ENCODE measurements at regions not wholly inside any gene's neighbourhood (a gene's known extent, or its start where the extent isn't known, plus 50 kb on each side); places are given as distances from the start of the nearest gene placed in this dataset.

DNA sequence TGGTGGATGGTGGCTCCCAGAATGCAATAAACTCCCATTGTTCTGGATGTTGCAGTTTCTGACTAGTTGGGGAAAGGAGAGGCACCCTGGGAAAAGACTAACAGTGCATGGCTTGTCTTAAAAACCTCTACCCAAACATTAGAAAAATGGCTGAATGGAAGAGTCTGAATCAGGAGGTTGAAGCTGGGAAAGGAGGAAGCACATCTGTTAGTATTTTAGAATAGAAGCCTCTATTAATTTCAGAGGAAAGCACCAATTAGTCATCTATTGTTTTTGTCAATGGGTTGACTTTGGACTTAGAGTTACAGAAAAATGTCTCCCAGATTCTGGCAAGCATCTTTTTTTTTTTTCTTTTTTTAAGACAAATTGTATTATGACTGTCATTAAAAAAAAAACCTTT, 56.1 kb upstream of the ELMO1 start:
- DNase-seq (ENCODE audit: low read depth) = no peak

DNA sequence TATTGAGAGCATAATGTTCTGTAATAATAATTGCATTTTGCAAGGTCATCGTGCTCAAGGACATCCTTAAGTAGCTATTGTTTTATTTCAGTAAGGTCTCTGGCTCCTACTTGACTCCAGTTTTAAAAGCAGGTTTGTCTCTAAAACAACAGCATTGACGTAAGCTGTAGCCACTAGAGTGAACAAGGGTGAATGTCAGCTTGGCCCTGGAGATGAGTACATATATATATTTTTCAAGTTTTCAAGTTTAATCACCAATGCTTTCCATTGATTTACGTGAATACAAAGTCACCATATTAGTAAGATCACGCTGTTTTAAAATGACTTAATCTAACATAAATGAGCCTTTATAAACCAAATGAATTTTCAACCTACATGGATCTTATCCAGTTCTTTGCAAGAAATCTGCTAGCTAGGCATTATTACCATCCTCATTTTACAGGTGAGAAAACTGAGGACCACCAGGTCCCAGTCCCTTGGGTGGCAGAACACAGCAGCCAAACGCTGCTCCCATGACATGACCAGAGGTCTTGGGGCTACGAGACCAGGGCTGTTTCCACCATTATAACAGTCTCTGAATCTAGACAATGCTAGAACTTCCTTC, 57.2 kb upstream of the ELMO1 start:
- no peak for DNase-seq (ENCODE audit: low read depth)

DNA sequence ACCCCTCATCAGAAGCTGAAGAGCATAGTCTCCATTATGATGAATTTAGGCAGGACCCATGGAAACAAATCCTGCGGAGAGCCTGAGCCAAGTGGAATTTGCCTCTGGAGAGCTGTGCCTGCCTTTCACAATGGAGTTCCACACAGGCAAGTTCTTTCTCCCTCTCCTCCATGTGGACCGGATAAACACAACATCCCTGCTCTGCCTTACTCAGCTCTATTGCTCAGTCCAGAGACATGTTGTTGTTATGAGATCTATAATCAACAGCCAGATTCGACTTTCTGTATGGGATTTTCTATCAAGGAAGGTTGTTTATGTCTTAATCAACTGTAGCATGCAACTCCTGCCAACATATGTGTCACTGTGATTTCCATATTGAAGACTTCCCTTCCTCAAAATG, 59.5 kb upstream of the ELMO1 start:
- no peak for DNase-seq (ENCODE audit: low read depth)

DNA sequence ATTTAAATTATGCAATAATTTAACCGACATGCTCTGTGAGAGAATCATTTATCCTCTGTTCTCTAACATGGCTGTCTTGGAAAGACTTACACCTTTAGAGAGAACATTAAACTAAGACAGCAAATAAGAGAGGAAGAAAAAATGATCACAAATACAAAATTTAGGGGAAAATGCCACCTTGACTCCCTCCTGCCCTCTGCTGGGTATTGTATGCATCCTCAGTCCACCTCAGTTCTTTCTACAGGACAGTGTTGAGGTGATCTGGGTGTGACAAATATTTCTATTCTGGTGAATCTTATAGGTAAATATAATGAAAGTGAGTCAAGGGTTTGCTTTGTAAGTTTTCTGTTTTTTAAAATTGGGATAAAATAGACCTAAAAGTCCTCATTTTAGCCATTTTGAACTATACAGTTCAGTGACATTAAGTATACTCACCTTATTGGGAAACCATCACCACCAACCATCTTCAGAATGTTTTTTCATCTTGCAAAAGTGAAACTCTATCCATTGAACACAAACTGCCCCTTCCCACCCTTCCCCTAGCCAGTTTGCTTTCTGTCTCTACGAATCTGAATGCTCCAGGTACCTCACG, 61.5 kb upstream of the ELMO1 start:
- DNase-seq (ENCODE audit: low read depth) = no peak

DNA sequence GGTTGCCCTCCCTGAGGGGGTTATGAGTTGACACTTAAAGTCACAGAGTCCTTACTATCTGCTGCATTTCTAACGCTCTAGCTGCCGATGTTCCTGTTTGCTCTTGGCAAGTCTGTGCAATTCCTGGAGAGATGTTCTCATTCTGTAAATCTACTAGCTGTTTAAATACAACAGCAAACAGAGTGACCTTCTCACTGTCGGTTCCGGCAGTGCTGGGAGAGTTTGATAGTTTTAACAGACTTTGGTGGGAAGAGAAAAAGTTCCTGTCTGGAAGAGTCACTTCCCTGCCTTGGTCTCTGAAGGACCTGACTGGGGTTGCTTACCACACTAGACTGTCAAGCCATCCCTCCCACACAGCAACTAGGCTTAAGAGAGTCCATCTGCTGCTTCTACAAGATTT, 63.3 kb upstream of the ELMO1 start:
- DNase-seq (ENCODE audit: low read depth) = no peak

DNA sequence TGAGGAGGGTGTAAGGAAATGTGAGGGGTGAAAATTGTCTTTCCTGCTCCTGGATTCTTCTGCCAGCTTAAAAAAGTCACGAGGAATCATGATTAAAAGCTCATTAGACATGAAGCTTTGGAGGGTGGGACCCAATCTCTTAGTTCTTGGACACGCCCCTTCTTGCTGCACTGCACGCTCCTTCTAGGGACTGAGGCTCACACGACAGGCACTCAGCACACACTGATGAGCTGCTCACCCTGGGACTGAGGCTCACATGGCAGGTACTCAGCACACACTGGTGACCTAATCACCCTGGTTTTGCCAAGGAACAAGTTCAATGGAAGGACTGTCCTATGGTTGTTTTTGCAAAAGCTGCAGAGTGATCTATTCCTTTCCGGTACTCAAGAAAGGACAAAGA, 65.8 kb upstream of the ELMO1 start:
- DNase-seq (ENCODE audit: low read depth) = no peak

DNA sequence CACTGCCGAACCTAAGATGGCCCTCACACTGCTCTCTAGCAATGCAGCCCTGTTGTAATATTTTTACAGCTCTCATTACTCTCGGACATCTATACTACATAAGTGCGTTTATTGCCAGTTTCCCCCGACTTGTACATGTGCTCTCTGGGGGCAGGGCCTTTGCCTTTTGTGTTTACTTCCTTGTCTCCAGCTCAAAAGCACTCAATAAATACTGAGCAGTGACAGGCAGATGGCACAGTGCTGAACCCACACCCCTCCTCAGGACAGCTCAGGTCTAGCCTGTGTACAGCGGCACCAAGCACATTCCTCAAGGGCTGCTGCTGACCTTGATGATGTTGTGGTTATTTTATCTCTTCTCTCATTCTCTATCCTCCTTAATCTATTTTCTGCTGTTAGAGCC, 68.0 kb upstream of the ELMO1 start:
- DNase-seq (ENCODE audit: low read depth) = no peak

DNA sequence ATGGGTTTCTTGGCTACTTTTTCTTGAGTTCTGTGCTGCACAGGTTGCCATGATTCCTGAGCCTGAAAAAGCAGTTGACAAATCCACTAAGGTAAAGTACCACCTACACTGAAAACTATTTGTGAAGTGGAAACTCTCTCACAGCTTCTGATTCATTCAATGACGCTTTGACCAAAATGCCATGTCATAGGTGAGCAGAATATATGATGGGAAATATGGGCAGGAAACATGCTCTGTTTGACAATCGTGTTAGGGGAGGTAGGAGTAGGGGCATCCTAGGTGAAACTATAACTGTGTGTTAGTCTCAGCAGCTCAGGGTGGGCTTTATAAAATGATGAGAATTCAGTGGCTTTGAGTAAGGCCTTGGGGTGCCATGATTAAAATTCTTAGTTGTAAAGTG, 69.6 kb upstream of the ELMO1 start:
- DNase-seq (ENCODE audit: low read depth) = no peak

DNA sequence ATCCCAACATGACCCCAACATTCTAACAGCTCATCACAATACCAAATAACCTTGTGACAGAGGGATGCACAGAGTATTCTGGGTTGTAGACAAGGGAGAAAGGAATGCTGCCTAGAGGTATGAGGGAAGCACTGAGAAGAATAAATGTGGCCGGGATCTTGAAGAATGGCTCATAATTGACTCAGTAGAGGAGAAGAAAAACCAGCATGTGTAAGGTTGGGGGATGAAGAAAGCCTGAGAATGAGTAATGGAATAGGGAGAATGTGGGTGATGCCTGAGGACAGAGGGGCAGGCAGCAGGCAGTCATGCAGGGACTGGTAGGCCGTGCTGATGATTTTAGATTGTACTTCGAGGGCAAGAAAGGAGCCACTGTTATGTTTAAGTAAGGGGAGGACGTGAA, 75.4 kb upstream of the ELMO1 start:
- no peak for DNase-seq (ENCODE audit: low read depth)

DNA sequence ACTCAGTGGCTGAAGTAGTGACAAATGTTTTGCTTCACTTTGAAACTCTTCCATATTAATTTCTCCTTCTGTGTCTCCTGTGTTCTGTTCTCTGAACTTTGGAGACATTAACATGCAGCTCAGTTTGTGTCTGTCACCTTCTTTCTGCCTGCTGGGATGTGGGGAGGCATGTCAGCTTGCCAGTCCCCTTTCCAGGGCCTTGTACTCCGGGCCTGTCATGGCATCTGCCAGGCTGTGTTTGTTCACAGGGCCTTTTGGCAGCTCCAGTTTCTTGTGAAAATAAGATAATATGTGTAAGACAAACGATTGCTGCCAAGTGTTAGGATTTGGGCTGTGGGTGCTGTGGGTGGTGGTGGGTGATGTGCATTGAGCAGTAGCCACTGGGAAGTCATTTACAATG, 76.1 kb upstream of the ELMO1 start:
- no peak for DNase-seq (ENCODE audit: low read depth)

DNA sequence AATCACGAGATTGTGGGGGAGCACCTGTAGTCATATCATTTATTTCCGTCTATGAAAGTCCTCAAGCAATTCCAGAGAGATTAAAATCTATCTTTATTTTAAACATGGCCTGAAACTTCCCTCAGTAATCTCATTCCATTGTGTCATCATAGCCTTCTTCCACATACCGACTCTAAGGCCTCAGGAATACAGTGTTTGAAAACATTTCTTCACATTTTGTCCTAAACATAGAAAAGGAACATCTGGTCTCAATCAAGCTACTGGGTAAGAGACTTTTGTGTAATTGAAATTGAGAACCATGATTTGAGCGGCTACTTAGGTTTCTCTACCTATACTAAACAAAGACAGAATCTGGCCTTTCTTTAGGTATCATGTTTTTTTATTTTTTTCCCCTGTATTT, 78.0 kb upstream of the ELMO1 start:
- no peak for DNase-seq (ENCODE audit: low read depth)

DNA sequence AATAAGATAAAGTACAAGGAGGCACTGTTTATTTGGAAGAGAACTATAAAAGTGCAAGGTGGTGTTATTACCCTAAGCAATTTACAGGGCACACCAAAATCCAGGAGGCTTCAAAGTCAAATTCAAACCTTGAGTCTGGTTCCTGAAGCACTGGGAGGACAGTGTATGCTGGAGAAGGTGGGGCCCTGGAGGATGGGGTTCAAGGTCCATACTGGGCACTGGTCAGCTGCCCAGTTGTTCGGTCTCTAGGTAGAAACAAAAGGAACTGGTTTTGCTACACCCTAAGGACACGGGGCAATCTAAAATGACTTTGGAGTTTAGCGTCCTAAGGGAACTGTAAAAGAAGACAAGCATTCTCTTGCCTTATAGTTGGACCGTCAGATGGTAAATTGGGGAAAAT, 78.4 kb upstream of the ELMO1 start:
- DNase-seq (ENCODE audit: low read depth) = no peak

DNA sequence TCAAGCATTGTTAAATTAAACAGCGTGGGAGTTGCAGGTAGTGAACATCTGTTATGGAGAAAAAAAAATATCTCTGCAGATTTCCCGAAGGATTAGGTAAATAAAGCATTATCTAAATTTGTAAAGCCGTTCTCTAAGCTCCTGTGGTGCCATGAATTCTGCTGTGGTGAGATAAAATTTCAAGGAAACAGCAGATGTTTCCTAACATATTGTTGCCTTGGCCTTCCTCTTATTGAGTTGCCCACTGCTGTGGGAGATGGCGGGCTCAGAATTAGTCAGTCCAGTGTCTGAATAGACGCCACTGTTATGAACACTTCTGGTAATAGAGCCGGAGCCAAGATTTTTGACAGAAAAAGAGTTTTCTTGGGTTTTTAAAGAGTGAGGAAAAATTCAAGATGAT, 82.6 kb upstream of the ELMO1 start:
- peak; percentile 43 for DNase-seq (ENCODE audit: low read depth)

DNA sequence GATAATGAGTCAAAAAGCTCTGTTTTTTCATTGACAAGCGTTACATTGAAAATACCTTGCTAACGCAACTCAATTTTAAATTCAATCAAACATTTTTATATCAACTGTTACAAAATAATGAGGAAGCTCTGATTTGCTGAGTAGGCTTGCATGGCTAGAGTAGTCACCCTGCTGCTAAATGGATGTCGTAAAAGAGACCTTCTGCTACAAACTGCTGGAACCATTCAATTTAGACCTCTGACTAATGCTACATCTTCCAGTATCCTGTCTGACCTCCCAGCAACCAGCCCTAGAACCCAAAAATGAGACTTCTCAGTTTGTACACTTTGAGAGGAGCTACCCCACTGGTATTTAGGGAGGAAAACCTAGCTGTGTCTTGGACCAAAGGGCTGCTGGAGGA, 84.0 kb upstream of the ELMO1 start:
- DNase-seq (ENCODE audit: low read depth) = no peak

DNA sequence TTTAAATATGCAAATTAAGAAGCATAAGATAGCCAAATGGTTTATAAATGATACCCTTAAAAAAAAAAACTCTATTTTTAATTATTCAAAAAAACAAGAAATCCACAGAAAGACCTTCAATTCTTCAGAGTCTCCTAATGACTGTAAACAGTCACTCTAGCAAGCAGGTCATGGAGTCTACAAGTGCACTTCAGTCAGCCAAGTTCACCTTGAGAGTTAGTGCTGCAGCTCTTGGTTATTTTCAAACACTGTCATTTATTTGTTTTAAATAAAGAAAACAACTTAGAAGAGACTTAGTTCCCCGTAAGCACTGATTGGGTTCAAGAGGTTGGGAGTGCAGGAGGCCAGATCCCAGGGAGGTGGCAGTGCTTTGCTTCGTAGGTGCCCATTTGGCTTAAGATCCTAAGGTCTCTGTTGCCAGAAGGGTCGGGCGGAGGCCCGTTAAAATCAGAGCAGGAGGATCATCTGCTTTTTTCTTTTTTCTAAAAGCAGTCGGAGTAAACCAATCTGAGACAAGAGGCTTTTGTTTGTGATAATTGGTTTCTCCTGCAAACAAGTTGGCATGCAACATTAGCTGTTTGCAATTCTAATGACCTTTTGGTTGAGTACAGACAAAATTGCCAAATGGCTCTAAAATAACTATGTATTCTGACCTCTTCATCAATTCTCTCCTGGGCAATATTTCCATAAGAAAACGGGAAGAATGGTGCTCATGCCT, 86.4 kb upstream of the ELMO1 start:
- no peak for DNase-seq (ENCODE audit: low read depth)

DNA sequence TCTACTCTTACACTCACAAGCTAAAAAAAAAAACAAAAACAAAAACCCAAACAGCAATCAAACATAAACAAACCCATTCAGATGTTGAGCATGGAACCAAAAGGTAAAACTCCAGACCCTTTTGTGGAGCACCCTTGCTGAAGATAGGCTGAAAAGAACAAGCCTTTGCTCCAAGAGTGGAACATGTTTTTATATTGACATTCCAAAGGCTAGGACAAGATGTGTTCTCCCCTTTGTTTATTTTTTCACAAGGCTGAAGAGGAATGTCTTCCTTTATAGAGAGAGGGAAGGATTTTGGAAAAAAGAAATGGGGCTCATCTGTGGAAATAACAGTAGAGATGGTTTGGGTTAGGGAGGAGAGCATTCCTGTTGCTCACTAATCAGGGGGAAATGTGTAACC, 87.2 kb upstream of the ELMO1 start:
- DNase-seq (ENCODE audit: low read depth) = no peak

DNA sequence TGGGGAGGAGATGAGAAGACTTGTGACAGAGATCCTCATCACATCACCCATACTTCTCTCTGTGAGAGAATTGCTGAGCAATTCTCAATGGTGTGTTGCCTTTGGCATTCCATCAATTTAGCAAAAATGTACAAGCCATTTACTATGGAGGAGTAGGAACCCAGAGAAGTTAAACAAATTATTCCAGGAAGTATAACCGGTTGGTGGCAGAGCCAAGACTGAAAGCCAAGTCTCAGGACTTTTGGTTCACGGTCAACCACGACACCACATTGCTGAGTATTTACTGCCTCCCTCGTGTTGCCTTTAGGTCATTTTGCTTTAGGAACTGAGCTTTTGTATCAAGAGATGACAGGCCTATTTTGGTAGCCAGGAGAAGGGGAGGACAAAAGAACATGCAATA, 88.0 kb upstream of the ELMO1 start:
- no peak for DNase-seq (ENCODE audit: low read depth)

DNA sequence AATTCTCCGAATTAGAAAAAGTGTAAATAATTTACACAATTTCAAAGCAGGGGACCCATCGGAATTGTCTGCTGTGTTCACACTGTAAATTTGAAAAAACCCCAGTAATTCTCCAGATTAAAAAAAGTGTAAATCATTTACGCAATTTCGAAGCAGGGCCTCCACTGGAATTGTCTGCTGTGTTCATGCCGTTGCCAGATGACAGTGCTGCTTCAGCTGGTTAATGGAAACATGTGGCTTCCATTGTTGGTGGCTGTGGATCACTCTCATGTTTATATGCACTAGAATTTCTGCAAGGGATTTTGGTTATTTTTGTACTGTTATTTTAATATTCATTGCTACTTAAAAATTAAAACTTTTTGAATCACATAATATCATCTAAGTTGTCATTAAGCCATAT, 88.8 kb upstream of the ELMO1 start:
- DNase-seq (ENCODE audit: low read depth) = no peak

DNA sequence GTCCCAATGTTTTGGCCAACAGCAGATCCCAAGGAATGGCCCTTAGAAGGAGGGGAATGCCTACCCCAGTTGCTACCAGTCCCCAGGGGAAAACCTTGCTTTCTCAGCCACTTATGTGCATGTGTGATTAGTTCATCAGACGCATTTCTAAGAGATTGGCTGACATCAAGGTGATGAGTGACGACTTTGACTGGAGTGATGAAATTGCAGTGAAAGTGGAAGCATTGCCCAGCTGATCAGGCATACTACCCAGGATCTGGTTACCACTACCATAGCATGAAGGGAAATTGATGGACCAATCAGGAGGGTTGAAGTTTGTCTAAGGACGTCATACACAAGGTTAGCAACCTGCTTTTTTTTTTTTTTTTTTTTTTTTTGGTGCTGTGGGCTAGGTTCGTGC, 90.3 kb upstream of the ELMO1 start:
- no peak for DNase-seq (ENCODE audit: low read depth)

DNA sequence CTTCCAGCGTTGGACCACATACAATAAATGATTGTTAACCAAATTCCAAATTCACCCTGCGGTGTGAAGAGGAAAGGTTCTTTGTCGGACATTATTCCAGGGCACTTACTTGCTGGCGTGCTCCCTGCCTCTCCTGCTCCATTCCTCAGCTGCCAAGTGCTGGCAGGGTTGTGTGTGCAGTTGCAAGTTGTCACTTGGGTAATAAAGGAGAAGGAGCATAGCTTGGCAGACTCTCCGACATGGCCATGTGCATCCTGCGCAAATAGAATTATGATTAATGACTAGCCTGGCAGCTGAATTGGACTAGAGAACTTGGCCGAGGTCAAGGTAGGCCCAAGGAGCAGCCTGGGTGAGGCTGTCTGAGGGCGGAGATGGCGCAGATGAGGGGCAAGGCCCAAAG, 92.3 kb upstream of the ELMO1 start:
- no peak for DNase-seq (ENCODE audit: low read depth)

DNA sequence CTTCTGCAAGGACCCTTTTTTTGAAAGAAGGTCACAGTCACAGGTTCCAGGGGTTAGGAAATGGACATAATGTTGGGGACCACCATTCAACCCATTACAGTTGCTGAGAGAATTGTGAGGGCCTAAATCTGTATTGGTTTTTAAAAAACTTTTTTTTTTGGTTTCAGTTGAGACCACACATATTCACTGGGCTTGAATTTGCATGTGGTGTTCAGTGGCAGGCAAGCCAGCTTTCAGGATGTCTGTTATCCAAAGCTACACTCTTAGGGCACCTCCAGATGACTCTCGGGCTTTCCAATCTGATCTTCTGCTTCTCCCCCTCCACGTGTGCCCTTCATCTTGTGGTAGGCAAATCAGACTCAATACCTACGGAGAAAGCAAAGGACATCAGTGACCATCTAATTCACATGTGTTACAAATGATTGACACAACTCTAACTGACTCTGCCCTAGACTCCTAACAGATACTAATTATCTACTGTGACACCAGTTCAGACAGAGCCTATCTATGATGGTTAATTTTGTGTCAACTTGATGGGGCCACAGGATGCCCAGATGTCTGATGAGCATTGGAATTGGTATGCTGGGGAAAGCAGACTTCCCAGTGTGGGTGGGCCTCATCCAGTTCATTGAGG, 93.3 kb upstream of the ELMO1 start:
- DNase-seq (ENCODE audit: low read depth) = no peak

DNA sequence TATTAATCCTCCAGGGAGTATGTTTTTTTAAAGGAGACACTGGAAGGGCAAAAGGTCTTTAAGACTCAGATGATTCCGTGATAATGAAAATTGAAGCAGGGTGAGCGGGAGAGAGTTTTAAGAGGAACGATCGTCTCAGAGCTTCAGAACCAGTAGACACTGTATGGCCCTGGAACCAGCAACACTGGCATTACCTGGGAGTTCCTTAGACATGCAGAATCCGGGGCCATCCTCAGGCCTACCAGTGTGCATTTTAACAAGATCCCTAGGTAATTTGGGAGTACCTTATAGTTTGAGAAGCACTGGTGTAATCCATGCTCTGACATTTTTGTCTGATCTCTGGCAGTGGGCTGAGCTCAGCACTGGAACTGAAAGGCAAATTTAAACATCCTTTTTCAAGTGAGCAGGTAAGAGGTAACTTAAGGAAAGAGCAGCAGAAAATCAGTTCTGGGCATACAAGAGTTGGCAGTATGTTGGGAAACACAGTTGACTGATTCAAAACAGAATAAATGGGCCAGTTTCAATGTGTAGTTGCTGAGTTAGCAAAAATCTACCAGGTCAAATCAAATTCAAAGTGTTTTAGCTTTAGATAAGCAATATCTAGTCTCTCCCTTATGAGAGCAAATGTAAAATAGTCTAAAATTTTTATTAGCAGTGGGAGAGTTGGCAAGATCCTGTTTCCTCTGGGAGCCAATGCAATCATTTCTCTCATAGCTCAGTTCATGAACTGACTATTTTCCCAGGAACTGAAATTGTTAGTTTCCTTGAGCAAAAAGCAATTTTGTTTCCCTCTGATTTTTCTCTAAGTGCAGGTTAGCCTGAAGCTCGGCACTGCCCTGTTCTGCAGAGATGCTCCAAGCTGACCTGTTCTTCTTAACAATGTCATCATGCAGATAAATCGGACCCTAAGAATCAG, 97.2 kb upstream of the ELMO1 start:
- no peak for DNase-seq (ENCODE audit: low read depth)
